GM23248 (cell line): ENCODE measurements at regions not wholly inside any gene's neighbourhood (a gene's known extent, or its start where the extent isn't known, plus 50 kb on each side); places are given as distances from the start of the nearest gene placed in this dataset.

ENCODE experiments used
- DNase-seq: peaks from one replicate; pipeline ENCODE4 v3.0.0-alpha.2; 2015
- H2AFZ ChIP-seq: fragments of 200-600 bp; sonication (generic); 2 replicates; pipeline ENCODE4 v1.6.1; 2016; ENCODE audit warnings: antibody characterized with exemption
- H3F3A ChIP-seq: fragments of 200-600 bp; sonication (generic); 2 replicates; pipeline ENCODE4 v1.6.1; 2016; ENCODE audit warnings: mild to moderate bottlenecking, antibody characterized with exemption, mixed run types; ENCODE audit not compliant: insufficient read depth
- H3K27ac ChIP-seq: fragments of 200-600 bp; sonication (generic); 2 replicates; pipeline ENCODE4 v1.5.1; 2016; ENCODE audit warnings: mild to moderate bottlenecking
- H3K27me3 ChIP-seq: fragments of 200-600 bp; sonication (generic); replicated peaks from 2 replicates; pipeline ENCODE4 v1.6.1; 2016; ENCODE audit warnings: mild to moderate bottlenecking; ENCODE audit not compliant: insufficient read depth
- H3K36me3 ChIP-seq: fragments of 200-600 bp; sonication (generic); 2 replicates; pipeline ENCODE4 v1.6.1; 2016; ENCODE audit warnings: low read depth, mild to moderate bottlenecking
- H3K4me1 ChIP-seq: fragments of 200-600 bp; sonication (generic); 2 replicates; pipeline ENCODE4 v1.6.1; 2016; ENCODE audit warnings: mild to moderate bottlenecking; ENCODE audit not compliant: insufficient read depth
- H3K4me2 ChIP-seq: fragments of 200-600 bp; sonication (generic); one replicate; pipeline ENCODE4 v1.6.1; 2016; ENCODE audit warnings: mild to moderate bottlenecking; ENCODE audit not compliant: unreplicated experiment
- H3K4me3 ChIP-seq: fragments of 200-600 bp; sonication (generic); 2 replicates; pipeline ENCODE4 v1.5.1; 2016; ENCODE audit warnings: mild to moderate bottlenecking
- H3K79me2 ChIP-seq: fragments of 200-600 bp; sonication (generic); 2 replicates; pipeline ENCODE4 v1.6.1; 2016; ENCODE audit warnings: mild to moderate bottlenecking; ENCODE audit not compliant: insufficient read depth
- H3K9ac ChIP-seq: fragments of 200-600 bp; sonication (generic); 2 replicates; pipeline ENCODE4 v1.6.1; 2016; ENCODE audit warnings: mild to moderate bottlenecking
- H3K9me2 ChIP-seq: fragments of 200-600 bp; sonication (generic); 2 replicates; pipeline ENCODE4 v1.6.1; 2016; ENCODE audit warnings: mixed run types, mild to moderate bottlenecking, moderate library complexity; ENCODE audit not compliant: insufficient read depth
- H3K9me3 ChIP-seq: fragments of 200-600 bp; sonication (generic); one replicate; pipeline ENCODE4 v1.6.1; 2017; ENCODE audit warnings: low read depth
- H4K20me1 ChIP-seq: fragments of 200-600 bp; sonication (generic); 2 replicates; pipeline ENCODE4 v1.6.0; 2016; ENCODE audit not compliant: insufficient read depth
- EZH2 ChIP-seq: fragments of 200-600 bp; sonication (generic); IDR thresholded peaks from 2 replicates; pipeline ENCODE4 v1.6.1; 2018; ENCODE audit warnings: antibody characterized with exemption, mild to moderate bottlenecking; ENCODE audit not compliant: insufficient read depth, poor library complexity, severe bottlenecking
- EZH2phosphoT487 ChIP-seq: fragments of 200-600 bp; sonication (generic); IDR thresholded peaks from 2 replicates; pipeline ENCODE4 v1.6.1; 2018; ENCODE audit warnings: antibody characterized with exemption, moderate library complexity, mild to moderate bottlenecking, low read depth; ENCODE audit not compliant: insufficient read depth
- WGBS, 2 experiments: methylation state at CpG; one replicate each; pipeline ENCODE4 v1.1.6; 2015 to 2017; ENCODE audit warnings: low lambda C conversion rate in 2 of 2, low coverage in 1 of 2; ENCODE audit errors: missing lambda C conversion rate in 2 of 2; 5-methylcytosine and 5-hydroxymethylcytosine counted together
- in situ Hi-C: fragments of 300-500 bp; cut with MboI; formaldehyde crosslinking; loops from 2 replicates; pipeline ENCODE4 v1.15.0; 2020

- in situ Hi-C loops: no loop called here
- no peak overlapping the region for H2AFZ ChIP-seq
- no peak for DNase-seq
Observed at GRCh38 chr20:12528104-12528503, 480.7 kb upstream of the SPTLC3 start.

GRCh38 chr20:12528591-12529041 lies 480.2 kb upstream of the SPTLC3 start:
- 11 to 13% methylated on average over 3 of the region's 3 CpGs for WGBS, 2 experiments
- Histone ChIP-seq H3K9ac (no peak overlapping the region), H3K27ac (no peak overlapping the region), H3K79me2 (no peaks in the 10 kb centered on the region), H3K27me3 (no peaks in the 10 kb centered on the region), H3K4me3 (no peak overlapping the region), H3K4me2 (no peak overlapping the region), H3K9me3 (no peaks in the 10 kb centered on the region), H3K4me1 (no peaks in the 10 kb centered on the region), H3F3A (no peaks in the 10 kb centered on the region), H2AFZ (no peak overlapping the region), H4K20me1 (no peaks in the 10 kb centered on the region), H3K36me3 (no peaks in the 10 kb centered on the region), H3K9me2 (no peaks in the 10 kb centered on the region)
- no peak for DNase-seq
- in situ Hi-C loops: no loop called here
- TF ChIP-seq EZH2 (no peak), EZH2phosphoT487 (no peak)

More at GRCh38 chr20:12528104-12528503, 480.7 kb upstream of the SPTLC3 start:
- no peaks in the 10 kb centered on the region for H3F3A ChIP-seq
- H3K79me2 ChIP-seq: no peaks in the 10 kb centered on the region
- no peaks in the 10 kb centered on the region for H4K20me1 ChIP-seq
- H3K4me3 ChIP-seq: no peak overlapping the region
- 23 to 29% methylated on average over 3 of the region's 3 CpGs for WGBS, 2 experiments
- TF ChIP-seq EZH2phosphoT487: no peak
- no peak for TF ChIP-seq EZH2
- H3K27ac ChIP-seq: no peak overlapping the region
- no peaks in the 10 kb centered on the region for H3K9me2 ChIP-seq
- H3K4me2 ChIP-seq: no peak overlapping the region
- H3K27me3 ChIP-seq: no peaks in the 10 kb centered on the region
- no peaks in the 10 kb centered on the region for H3K4me1 ChIP-seq
- no peaks in the 10 kb centered on the region for H3K9me3 ChIP-seq
- no peak overlapping the region for H3K9ac ChIP-seq
- H3K36me3 ChIP-seq: no peaks in the 10 kb centered on the region

- H3K4me3 ChIP-seq: no peak overlapping the region
- DNase-seq: no peak
- TF ChIP-seq EZH2phosphoT487 (no peak), EZH2 (no peak)
Observed at GRCh38 chr20:12531626-12532025, 477.1 kb upstream of the SPTLC3 start.

GRCh38 chr20:12535316-12535715 lies 473.5 kb upstream of the SPTLC3 start:
- Histone ChIP-seq H3K9ac (no peak overlapping the region), H3K4me1 (no peaks in the 10 kb centered on the region), H3K4me3 (no peak overlapping the region), H2AFZ (no peak overlapping the region), H3K27me3 (no peaks in the 10 kb centered on the region), H3K79me2 (no peaks in the 10 kb centered on the region), H3F3A (no peaks in the 10 kb centered on the region), H3K36me3 (no peaks in the 10 kb centered on the region), H3K9me2 (no peaks in the 10 kb centered on the region), H3K4me2 (no peak overlapping the region), H3K27ac (no peak overlapping the region), H3K9me3 (no peaks in the 10 kb centered on the region), H4K20me1 (no peaks in the 10 kb centered on the region)
- TF ChIP-seq EZH2 (no peak), EZH2phosphoT487 (no peak)
- in situ Hi-C loops: no loop called here
- WGBS, 2 experiments: 0% methylated on average over 1 of the region's 1 CpG
- no peak for DNase-seq

More at GRCh38 chr20:12531626-12532025, 477.1 kb upstream of the SPTLC3 start:
- Histone ChIP-seq H4K20me1 (no peaks in the 10 kb centered on the region), H3K9ac (no peak overlapping the region), H3K9me3 (no peaks in the 10 kb centered on the region), H3K4me2 (no peak overlapping the region), H3K27ac (no peak overlapping the region), H3K4me1 (no peaks in the 10 kb centered on the region), H3K36me3 (no peaks in the 10 kb centered on the region), H3F3A (no peaks in the 10 kb centered on the region), H3K27me3 (no peaks in the 10 kb centered on the region), H2AFZ (no peak overlapping the region), H3K9me2 (no peaks in the 10 kb centered on the region), H3K79me2 (no peaks in the 10 kb centered on the region)
- in situ Hi-C loops: no loop called here

GRCh38 chr20:12535770-12536169 lies 473.0 kb upstream of the SPTLC3 start:
- Histone ChIP-seq H3K27ac (no peak overlapping the region), H3K9me3 (no peaks in the 10 kb centered on the region), H4K20me1 (no peaks in the 10 kb centered on the region), H2AFZ (no peak overlapping the region), H3K4me2 (no peak overlapping the region), H3K36me3 (no peaks in the 10 kb centered on the region), H3K79me2 (no peaks in the 10 kb centered on the region), H3K4me1 (no peaks in the 10 kb centered on the region), H3K9ac (no peak overlapping the region), H3K4me3 (no peak overlapping the region), H3F3A (no peaks in the 10 kb centered on the region), H3K9me2 (no peaks in the 10 kb centered on the region), H3K27me3 (no peaks in the 10 kb centered on the region)
- no peak for DNase-seq
- in situ Hi-C loops: no loop called here
- TF ChIP-seq EZH2 (no peak), EZH2phosphoT487 (no peak)
- WGBS, 2 experiments: 50 to 57% methylated on average over 2 of the region's 2 CpGs
